Activated naive CD8-positive, alpha-beta T cell treated with anti-CD3 and anti-CD28 coated beads, Interleukin-2, amount 10 ng/mL, durations not matched to agents 7 days and 5 days (primary cell): ENCODE measurements at regions not wholly inside any gene's neighbourhood (a gene's known extent, or its start where the extent isn't known, plus 50 kb on each side); places are given as distances from the start of the nearest gene placed in this dataset.

Experiments
- ATAC-seq: fragments of 150-1000 bp; cut with Tn5 transposase; one replicate; pipeline ENCODE4 v1.10.0; 2021; ENCODE audit warnings: low read depth, moderate library complexity
- POLR2A ChIA-PET: fragments of 350-600 bp; sonication (Branson Sonifier 250); formaldehyde crosslinking; loops from one replicate; lab custom pipeline; 2021; ENCODE audit warnings: antibody characterized with exemption; lab: Charles Lee
- DNase-seq: peaks from one replicate; pipeline ENCODE4 v3.0.0; 2021
- H3K27ac Mint-ChIP-seq: one replicate; pipeline ENCODE4 v1.8.0; 2022; ENCODE audit warnings: mild to moderate bottlenecking, mixed read lengths
- H3K27me3 Mint-ChIP-seq: one replicate; pipeline ENCODE4 v1.8.0; 2022; ENCODE audit warnings: mild to moderate bottlenecking, moderate library complexity, mixed read lengths
- H3K36me3 Mint-ChIP-seq: one replicate; pipeline ENCODE4 v1.8.0; 2021; ENCODE audit warnings: mild to moderate bottlenecking, mixed read lengths
- H3K4me1 Mint-ChIP-seq: one replicate; pipeline ENCODE4 v1.8.0; 2021; ENCODE audit warnings: mixed read lengths
- H3K4me3 Mint-ChIP-seq: one replicate; pipeline ENCODE4 v1.8.0; 2022; ENCODE audit warnings: mild to moderate bottlenecking, moderate library complexity, mixed read lengths
- H3K9me3 Mint-ChIP-seq: one replicate; pipeline ENCODE4 v1.8.0; 2021; ENCODE audit warnings: mixed read lengths

DNA sequence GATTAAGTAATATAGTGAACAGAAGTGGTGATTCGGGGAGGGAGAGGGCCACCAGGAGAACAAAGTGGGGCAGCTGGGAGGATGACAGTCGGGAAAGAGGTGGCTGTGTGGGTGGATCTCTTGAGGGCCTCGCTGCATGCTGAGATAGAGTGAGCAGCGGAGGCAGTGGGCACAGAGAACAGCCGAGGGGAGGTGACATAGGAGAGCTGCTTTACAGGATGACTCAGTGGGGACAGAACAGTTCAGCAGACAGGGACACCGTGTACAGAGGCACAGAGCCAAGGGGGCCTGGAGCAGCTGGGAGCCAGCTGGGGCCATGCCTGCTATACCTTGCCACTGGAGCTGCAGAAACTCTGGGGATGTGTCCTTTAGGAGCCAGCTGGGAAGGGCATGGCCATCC is 273.9 kb downstream of the GADD45G start:
- no peaks in the 10 kb centered on the region for H3K9me3 Mint-ChIP-seq
- H3K4me1 Mint-ChIP-seq, result no peaks in the 10 kb centered on the region
- POLR2A ChIA-PET, result interaction anchor here (0.8 kb wide), 1 partner anchor 130 kb away, joined by 3 read pairs; no protein-coding TSS in a partner anchor
- H3K27ac Mint-ChIP-seq, result no peak overlapping the region
- no peaks in the 10 kb centered on the region for H3K36me3 Mint-ChIP-seq
- peak; percentile 25 for DNase-seq
- H3K4me3 Mint-ChIP-seq, result no peak overlapping the region
- H3K27me3 Mint-ChIP-seq, result peaks cover 1% of the 10 kb centered on the region
- ATAC-seq, result no peak

DNA sequence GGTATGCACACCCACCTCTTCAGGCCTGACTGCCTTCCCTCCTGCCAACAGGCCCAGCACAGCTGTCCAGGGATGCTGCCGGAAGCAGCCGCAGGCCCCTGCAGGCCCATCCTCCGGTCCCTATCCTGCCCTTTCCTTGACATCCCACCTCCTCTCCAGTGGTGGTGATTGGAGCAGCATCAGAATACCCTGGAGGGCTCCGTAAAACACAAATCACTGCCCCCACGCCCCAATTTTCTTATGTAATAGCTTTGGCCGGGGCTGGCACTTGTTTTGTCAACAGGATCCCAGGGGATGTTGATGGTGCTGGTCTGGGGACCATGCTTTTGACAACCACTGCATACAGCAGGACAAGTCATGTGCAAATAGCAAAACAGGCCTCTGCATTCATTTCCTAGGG is 274.5 kb downstream of the GADD45G start:
- DNase-seq (no peak), ATAC-seq (no peak)
- Mint-ChIP-seq H3K27ac (no peak overlapping the region), H3K4me3 (no peak overlapping the region), H3K4me1 (no peaks in the 10 kb centered on the region), H3K27me3 (peaks cover 1% of the 10 kb centered on the region), H3K36me3 (no peaks in the 10 kb centered on the region), H3K9me3 (no peaks in the 10 kb centered on the region)
- POLR2A ChIA-PET, result interaction anchor here (0.8 to 1.2 kb wide), 2 partner anchors 131 to 276 kb away, joined by 3 read pairs; no protein-coding TSS in a partner anchor

DNA sequence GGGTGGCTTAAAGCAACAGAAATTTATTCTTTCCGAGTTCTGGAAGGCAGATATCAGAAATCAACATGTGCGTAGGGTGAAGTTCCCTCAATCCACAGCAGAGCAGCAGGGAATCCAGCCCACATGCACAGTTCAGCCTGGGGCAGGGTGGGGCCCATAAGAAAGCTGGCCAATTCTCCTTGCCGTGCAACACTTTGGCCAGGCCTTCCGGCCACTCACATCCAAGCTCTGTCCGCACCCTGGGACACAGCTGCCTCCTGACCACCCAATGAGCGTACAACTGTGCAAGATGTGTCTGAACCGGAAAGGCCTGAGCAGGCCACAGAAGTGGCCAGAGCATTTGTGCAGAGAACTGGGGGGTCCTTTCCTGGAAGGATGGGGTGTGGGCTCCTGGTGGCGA is 274.9 kb downstream of the GADD45G start:
- DNase-seq (no peak), ATAC-seq (no peak)
- Mint-ChIP-seq H3K9me3 (no peaks in the 10 kb centered on the region), H3K36me3 (no peaks in the 10 kb centered on the region), H3K4me3 (no peak overlapping the region), H3K27ac (no peak overlapping the region), H3K4me1 (no peaks in the 10 kb centered on the region), H3K27me3 (peaks cover 1% of the 10 kb centered on the region)
- POLR2A ChIA-PET, result interaction anchor here (1.2 kb wide), 1 partner anchor 277 kb away, joined by 3 read pairs; no protein-coding TSS in a partner anchor

- Mint-ChIP-seq H3K27me3 (peaks cover 4% of the 10 kb centered on the region), H3K4me3 (no peak overlapping the region), H3K36me3 (no peaks in the 10 kb centered on the region), H3K9me3 (no peaks in the 10 kb centered on the region), H3K4me1 (no peaks in the 10 kb centered on the region), H3K27ac (no peak overlapping the region)
- ATAC-seq (no peak), DNase-seq (no peak)
- POLR2A ChIA-PET, result interaction anchor here (1.2 kb wide), 1 partner anchor 277 kb away, joined by 3 read pairs; no protein-coding TSS in a partner anchor
These were observed 275.3 kb downstream of the GADD45G start for GRCh38 chr9:89880161-89880560.

DNA sequence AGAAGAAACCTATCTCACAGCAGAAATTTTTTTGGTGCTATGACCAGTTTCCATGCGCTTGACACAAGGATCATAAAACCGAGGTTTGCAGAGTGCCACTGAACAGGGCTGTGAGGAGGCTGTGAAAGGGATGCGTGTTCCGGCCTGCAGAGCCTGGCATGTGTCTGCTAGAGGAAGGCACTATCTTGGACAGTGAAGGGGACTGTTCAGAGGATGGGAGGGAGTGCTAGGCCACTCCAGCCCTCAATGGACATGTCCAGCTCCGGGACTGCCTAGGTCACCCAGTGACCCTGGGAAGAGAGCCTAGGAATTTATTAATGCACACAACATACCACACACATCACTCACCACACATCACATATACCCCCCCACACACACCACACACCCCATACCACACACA is 275.9 kb downstream of the GADD45G start:
- ATAC-seq, result no peak
- no peaks in the 10 kb centered on the region for H3K9me3 Mint-ChIP-seq
- H3K4me3 Mint-ChIP-seq, result no peak overlapping the region
- H3K36me3 Mint-ChIP-seq, result no peaks in the 10 kb centered on the region
- POLR2A ChIA-PET, result no interaction called here
- H3K27me3 Mint-ChIP-seq, result peaks cover 6% of the 10 kb centered on the region
- DNase-seq, result no peak
- no peak overlapping the region for H3K27ac Mint-ChIP-seq
- H3K4me1 Mint-ChIP-seq, result no peaks in the 10 kb centered on the region

- DNase-seq, result no peak
These were observed 276.6 kb downstream of the GADD45G start for GRCh38 chr9:89881431-89881830.

GRCh38 chr9:89882930-89883361 is 278.1 kb downstream of the GADD45G start:
- no peaks in the 10 kb centered on the region for H3K36me3 Mint-ChIP-seq
- H3K4me3 Mint-ChIP-seq, result no peak overlapping the region
- ATAC-seq, result no peak
- DNase-seq, result no peak
- POLR2A ChIA-PET, result no interaction called here
- no peaks in the 10 kb centered on the region for H3K4me1 Mint-ChIP-seq
- no peaks in the 10 kb centered on the region for H3K9me3 Mint-ChIP-seq
- H3K27ac Mint-ChIP-seq, result no peak overlapping the region
- H3K27me3 Mint-ChIP-seq, result peaks cover 8% of the 10 kb centered on the region

More at GRCh38 chr9:89881431-89881830, 276.6 kb downstream of the GADD45G start:
- H3K36me3 Mint-ChIP-seq, result no peaks in the 10 kb centered on the region
- peaks cover 6% of the 10 kb centered on the region for H3K27me3 Mint-ChIP-seq
- ATAC-seq, result no peak
- no peak overlapping the region for H3K27ac Mint-ChIP-seq
- POLR2A ChIA-PET, result no interaction called here
- H3K9me3 Mint-ChIP-seq, result no peaks in the 10 kb centered on the region
- no peak overlapping the region for H3K4me3 Mint-ChIP-seq
- no peaks in the 10 kb centered on the region for H3K4me1 Mint-ChIP-seq

DNA sequence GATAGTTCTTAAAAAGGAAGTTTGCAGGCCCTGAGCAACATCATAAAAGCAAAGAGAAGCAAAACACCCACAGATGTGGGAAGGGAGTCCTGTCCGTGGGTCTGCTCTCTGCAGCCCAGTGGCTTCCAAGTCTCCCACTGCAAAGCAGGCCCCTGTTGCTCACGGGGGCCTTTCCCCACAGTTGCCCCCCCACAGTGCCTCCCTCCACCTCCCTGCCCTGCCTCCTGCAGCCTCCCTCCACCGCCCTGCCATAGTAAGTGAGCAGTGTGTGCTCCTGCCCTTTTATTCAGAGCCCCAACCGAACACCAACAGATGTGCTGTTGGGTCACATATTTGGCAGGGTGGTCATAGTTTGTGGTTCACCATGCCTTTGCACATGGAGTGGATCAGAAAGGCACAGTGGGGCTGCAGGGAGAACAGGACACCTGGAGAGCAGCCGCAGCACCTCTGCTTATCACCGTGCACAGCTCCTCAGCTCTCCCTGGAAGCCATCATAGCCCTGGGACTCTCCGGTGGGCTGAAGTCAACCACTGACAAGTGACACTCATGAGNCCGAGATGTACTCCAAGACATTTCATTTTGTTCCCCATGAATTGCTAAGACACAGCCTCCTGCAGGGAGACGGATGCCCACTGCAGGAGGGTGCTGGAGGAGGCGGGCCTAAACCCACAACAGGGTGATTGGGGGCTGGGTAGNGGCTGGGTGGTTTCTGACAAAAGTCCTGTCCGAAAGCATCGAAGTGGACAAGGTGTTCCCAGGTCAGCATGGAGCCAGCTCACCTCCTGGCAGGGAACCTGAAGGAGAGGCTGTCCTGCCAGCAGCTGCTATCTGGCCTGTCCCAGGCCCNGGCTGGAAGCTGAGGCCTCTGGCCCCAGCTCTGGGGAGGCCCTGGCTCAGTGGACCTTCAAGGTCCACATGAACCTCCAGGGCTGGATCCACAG is 278.9 kb downstream of the GADD45G start:
- no peaks in the 10 kb centered on the region for H3K9me3 Mint-ChIP-seq
- H3K27me3 Mint-ChIP-seq, result peaks cover 8% of the 10 kb centered on the region
- no peaks in the 10 kb centered on the region for H3K36me3 Mint-ChIP-seq
- no peak overlapping the region for H3K4me3 Mint-ChIP-seq
- no peaks in the 10 kb centered on the region for H3K4me1 Mint-ChIP-seq
- POLR2A ChIA-PET, result no interaction called here
- no peak overlapping the region for H3K27ac Mint-ChIP-seq
- no peak for DNase-seq
- no peak for ATAC-seq

DNA sequence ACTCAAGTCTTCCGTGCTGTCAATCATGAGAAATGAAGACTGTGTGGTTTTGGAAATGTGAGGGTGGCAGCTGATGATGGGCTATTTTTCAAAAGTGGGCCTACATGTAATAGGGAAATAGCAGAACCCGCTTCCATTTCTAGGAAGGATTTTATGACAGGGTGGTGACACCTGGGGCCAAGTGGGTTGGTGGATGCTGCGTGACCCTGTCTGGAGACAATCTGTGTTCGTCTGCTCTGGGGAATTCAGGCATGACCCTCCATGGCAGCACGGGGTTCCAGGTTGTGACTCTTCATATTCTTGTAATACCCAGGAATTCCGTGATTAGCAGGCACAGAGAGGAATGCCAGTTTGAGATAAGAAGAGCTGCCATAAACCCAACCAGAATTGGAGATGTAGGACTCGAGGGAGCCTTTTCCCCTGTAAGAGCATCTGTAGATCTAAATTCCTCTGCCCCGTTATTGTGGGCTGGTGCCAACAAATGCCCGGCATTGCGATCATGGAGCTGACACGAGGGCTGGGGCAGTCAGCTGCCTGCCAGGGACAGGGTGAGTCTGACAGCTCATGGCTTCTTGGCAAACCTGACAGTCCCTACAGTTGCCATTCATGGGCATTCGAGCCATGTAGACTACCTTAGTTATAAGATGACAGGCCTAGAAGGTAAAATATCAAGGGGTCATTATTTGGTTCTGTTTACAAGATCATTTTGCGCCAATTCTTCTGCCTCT is 279.7 kb downstream of the GADD45G start:
- H3K4me1 Mint-ChIP-seq, result no peaks in the 10 kb centered on the region
- H3K27me3 Mint-ChIP-seq, result peaks cover 8% of the 10 kb centered on the region
- no peaks in the 10 kb centered on the region for H3K9me3 Mint-ChIP-seq
- H3K4me3 Mint-ChIP-seq, result no peak overlapping the region
- POLR2A ChIA-PET, result no interaction called here
- DNase-seq (no peak), ATAC-seq (no peak)
- H3K36me3 Mint-ChIP-seq, result no peaks in the 10 kb centered on the region
- H3K27ac Mint-ChIP-seq, result no peak overlapping the region

DNA sequence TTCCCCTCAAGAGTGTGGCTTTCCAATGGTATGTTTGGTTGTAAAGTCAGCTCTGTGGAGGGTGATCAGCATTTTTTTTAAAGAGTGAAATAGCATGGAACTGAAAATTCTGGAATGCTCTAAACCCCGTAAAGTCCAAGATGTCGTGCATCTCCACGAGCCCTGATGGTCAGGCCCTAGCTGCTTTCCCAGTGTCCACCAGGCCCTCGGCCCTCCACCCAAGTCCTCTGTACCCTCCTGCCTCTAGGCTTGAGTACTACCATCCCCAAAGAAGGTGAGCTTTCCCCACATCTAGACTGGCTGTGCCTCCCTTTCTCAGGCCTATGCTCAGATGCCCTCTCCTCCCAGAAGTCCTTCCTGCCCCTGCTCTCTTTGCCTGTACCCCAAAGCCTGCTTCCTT is 280.3 kb downstream of the GADD45G start:
- no peak for DNase-seq
- Mint-ChIP-seq H3K36me3 (no peaks in the 10 kb centered on the region), H3K4me3 (no peak overlapping the region), H3K27me3 (peaks cover 8% of the 10 kb centered on the region), H3K9me3 (no peaks in the 10 kb centered on the region), H3K4me1 (no peaks in the 10 kb centered on the region), H3K27ac (no peak overlapping the region)
- ATAC-seq, result no peak
- POLR2A ChIA-PET, result no interaction called here

- Mint-ChIP-seq H3K36me3 (no peaks in the 10 kb centered on the region), H3K4me3 (no peak overlapping the region), H3K27ac (no peak overlapping the region), H3K27me3 (peaks cover 9% of the 10 kb centered on the region), H3K9me3 (no peaks in the 10 kb centered on the region), H3K4me1 (no peaks in the 10 kb centered on the region)
- ATAC-seq (no peak), DNase-seq (no peak)
- POLR2A ChIA-PET, result no interaction called here
These were observed 281.5 kb downstream of the GADD45G start for GRCh38 chr9:89886281-89886700.

- Mint-ChIP-seq H3K27me3 (peaks cover 9% of the 10 kb centered on the region), H3K4me1 (no peaks in the 10 kb centered on the region), H3K27ac (no peak overlapping the region), H3K9me3 (no peaks in the 10 kb centered on the region), H3K4me3 (no peak overlapping the region), H3K36me3 (no peaks in the 10 kb centered on the region)
- ATAC-seq, result no peak
- POLR2A ChIA-PET, result no interaction called here
- DNase-seq, result no peak
These were observed 282.5 kb downstream of the GADD45G start for GRCh38 chr9:89887286-89887685.

GRCh38 chr9:89888233-89888632 is 283.4 kb downstream of the GADD45G start:
- Mint-ChIP-seq H3K27me3 (peaks cover 11% of the 10 kb centered on the region), H3K4me1 (no peaks in the 10 kb centered on the region), H3K36me3 (no peaks in the 10 kb centered on the region), H3K27ac (no peak overlapping the region), H3K4me3 (no peak overlapping the region), H3K9me3 (no peaks in the 10 kb centered on the region)
- DNase-seq (no peak), ATAC-seq (no peak)
- POLR2A ChIA-PET, result no interaction called here
